Spleen (tissue), 7 donors: ENCODE measurements at regions not wholly inside any gene's neighbourhood (a gene's known extent, or its start where the extent isn't known, plus 50 kb on each side); places are given as distances from the start of the nearest gene placed in this dataset.

ENCODE experiments used
- POLR2A ChIP-seq, 3 donors: fragments of 450-650 bp; IDR thresholded peaks; one replicate each; pipeline ENCODE4 v1.5.1; 2017; ENCODE audit warnings: antibody characterized with exemption in 3 of 3, mild to moderate bottlenecking in 1 of 3
- TF ChIP-seq, protein P1 (sequence below), 11 experiments: fragments of 200-600 bp in 7 of 11; fragments of 450-650 bp in 4 of 11; sonication (generic) in 4 of 11; IDR thresholded peaks in 8 of 11; conservative IDR thresholded peaks in 3 of 11; 1 replicate in 7 of 11; 2 replicates in 4 of 11; pipeline versions ENCODE4 v1.4.0 to v1.8.0; 2016 to 2021; ENCODE audit warnings: antibody characterized with exemption in 11 of 11, inconsistent platforms in 4 of 11, mild to moderate bottlenecking in 1 of 11
- donor health status: DM: no; HTN: no; CAD: no; lungs with moderate emphysema.
- donor health status: DM: no; HTN: no; CAD: no.
- donor health status: DM: no; HTN: no; CAD: no.

DNA sequence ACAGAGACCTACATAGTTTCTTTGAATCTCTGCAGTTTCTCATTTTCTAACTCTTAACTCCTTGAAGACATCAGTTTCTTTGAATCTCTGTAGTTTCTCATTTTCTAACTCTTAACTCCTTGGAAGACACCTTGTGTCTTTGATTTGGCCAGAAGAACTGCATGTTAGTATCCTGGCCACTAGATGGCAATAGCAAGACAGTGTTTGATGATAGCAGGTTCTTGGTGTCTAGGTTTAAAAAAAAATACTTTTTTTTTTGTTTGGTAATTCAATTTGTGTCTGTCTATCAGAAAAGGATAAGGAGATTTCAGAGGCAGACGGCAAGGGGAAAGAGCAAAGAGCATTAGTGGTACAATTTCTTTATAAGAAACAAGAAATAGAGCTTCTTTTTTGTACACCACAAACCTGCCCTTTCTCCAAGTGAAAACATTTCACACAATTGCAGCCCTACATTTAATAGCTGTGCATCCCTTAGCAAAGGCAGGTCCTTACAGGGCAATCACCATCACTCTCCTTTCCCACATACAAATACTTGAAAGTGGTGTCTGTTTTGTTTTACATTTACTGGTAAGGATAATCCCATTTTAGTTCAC is 1324.9 kb upstream of the CDH8 start:
- TF ChIP-seq, protein P1, sequence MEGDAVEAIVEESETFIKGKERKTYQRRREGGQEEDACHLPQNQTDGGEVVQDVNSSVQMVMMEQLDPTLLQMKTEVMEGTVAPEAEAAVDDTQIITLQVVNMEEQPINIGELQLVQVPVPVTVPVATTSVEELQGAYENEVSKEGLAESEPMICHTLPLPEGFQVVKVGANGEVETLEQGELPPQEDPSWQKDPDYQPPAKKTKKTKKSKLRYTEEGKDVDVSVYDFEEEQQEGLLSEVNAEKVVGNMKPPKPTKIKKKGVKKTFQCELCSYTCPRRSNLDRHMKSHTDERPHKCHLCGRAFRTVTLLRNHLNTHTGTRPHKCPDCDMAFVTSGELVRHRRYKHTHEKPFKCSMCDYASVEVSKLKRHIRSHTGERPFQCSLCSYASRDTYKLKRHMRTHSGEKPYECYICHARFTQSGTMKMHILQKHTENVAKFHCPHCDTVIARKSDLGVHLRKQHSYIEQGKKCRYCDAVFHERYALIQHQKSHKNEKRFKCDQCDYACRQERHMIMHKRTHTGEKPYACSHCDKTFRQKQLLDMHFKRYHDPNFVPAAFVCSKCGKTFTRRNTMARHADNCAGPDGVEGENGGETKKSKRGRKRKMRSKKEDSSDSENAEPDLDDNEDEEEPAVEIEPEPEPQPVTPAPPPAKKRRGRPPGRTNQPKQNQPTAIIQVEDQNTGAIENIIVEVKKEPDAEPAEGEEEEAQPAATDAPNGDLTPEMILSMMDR (IDR thresholded peaks at IDR 0.05 in 8 of 11, conservative IDR thresholded peaks at IDR 0.05 in 3 of 11): peak in 8 of 11 experiments; percentile 44 to 74 (median 60)
- TF ChIP-seq POLR2A (IDR thresholded peaks at IDR 0.05): no peak
